A673 (cell line): ENCODE measurements at regions not wholly inside any gene's neighbourhood (a gene's known extent, or its start where the extent isn't known, plus 50 kb on each side); places are given as distances from the start of the nearest gene placed in this dataset.

Experiments used
- BruUV-seq: library from RNA; stranded (reverse); fragments of 400-500 nt; replicated peaks from 2 replicates; lab custom pipeline; 2021; lab: Mats Ljungman, UMichigan
- CTCF ChIA-PET: fragments of 300-600 bp; sonication (Branson Sonifier 250); formaldehyde crosslinking; loops from one replicate; lab custom pipeline; 2022; ENCODE audit warnings: antibody characterized with exemption; lab: Charles Lee
- POLR2A ChIA-PET: fragments of 300-600 bp; sonication (Branson Sonifier 250); formaldehyde crosslinking; loops from one replicate; lab custom pipeline; 2022; ENCODE audit warnings: antibody characterized with exemption; ENCODE audit not compliant: low non-redundant PET; lab: Charles Lee
- DNase-seq: peaks from one replicate; pipeline ENCODE4 v3.0.0-alpha.2; 2015; ENCODE audit warnings: low spot score
- H3K27ac ChIP-seq: fragments of 200-600 bp; sonication (generic); 2 replicates; pipeline ENCODE4 v1.5.1; 2016; ENCODE audit warnings: mixed run types, low read depth, mild to moderate bottlenecking, mixed read lengths, antibody characterized with exemption, low read length; ENCODE audit not compliant: poor library complexity, severe bottlenecking
- H3K27me3 ChIP-seq: fragments of 200-600 bp; sonication (generic); replicated peaks from 2 replicates; pipeline ENCODE4 v1.6.1; 2017; ENCODE audit warnings: mixed run types, low read depth, mild to moderate bottlenecking, mixed read lengths, antibody characterized with exemption, low read length; ENCODE audit not compliant: insufficient read depth, poor library complexity
- H3K36me3 ChIP-seq: fragments of 200-600 bp; sonication (generic); 2 replicates; pipeline ENCODE4 v1.6.1; 2016; ENCODE audit warnings: mixed run types, mild to moderate bottlenecking, mixed read lengths, antibody characterized with exemption, low read length; ENCODE audit not compliant: insufficient read depth, poor library complexity, severe bottlenecking
- H3K4me1 ChIP-seq: fragments of 200-600 bp; sonication (generic); 2 replicates; pipeline ENCODE4 v1.6.1; 2017; ENCODE audit warnings: mixed run types, mild to moderate bottlenecking, mixed read lengths, antibody characterized with exemption, low read length; ENCODE audit not compliant: insufficient read depth, poor library complexity, severe bottlenecking
- H3K4me3 ChIP-seq: fragments of 200-600 bp; sonication (generic); 2 replicates; pipeline ENCODE4 v1.5.1; 2016; ENCODE audit warnings: low read depth, mixed run types, mild to moderate bottlenecking, mixed read lengths, low read length; ENCODE audit not compliant: poor library complexity, severe bottlenecking
- H3K9me3 ChIP-seq: fragments of 200-600 bp; sonication (generic); 2 replicates; pipeline ENCODE4 v1.6.1; 2016; ENCODE audit warnings: mixed run types, low read depth, mild to moderate bottlenecking, mixed read lengths, antibody characterized with exemption, low read length; ENCODE audit not compliant: poor library complexity, severe bottlenecking
- EZH2 ChIP-seq: fragments of 200-600 bp; sonication (generic); IDR thresholded peaks from 2 replicates; pipeline ENCODE4 v1.6.1; 2017; ENCODE audit warnings: borderline replicate concordance, low read depth, mild to moderate bottlenecking, mixed read lengths, antibody characterized with exemption, low read length; ENCODE audit not compliant: poor library complexity, severe bottlenecking
- intact Hi-C: fragments of 100-400 bp; cut with micrococcal nuclease; formaldehyde crosslinking; loops from one replicate; pipeline ENCODE4 v1.10.0; 2022; ENCODE audit not compliant: unreplicated experiment
- TF ChIP-seq, protein P1 (sequence below): fragments of 300-800, 200-600 bp; sonication (generic); conservative IDR thresholded peaks from 2 replicates; pipeline ENCODE4 v1.5.1; 2017; ENCODE audit warnings: low read depth, mild to moderate bottlenecking, antibody characterized with exemption, low read length, moderate library complexity, mixed read lengths

DNA sequence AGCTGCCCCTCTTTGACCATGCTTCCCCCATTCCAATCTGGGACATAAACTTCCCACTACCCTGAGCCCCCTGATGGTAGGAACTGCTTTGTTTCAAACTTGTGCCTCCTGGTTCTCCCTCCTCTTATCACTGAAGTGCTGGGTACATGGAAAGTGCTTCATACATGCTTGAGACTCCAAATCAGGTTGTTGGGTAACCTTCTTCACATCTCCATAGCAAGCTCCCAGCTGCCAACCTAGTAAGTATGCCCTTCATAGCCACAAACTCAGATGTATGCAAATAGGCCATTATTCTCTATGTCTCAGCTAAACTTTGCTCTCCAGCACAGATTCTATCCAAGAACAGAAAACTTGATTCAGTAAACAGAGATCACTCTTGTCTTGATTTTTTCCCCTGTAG lies 310.6 kb upstream of the IRX3 start:
- Histone ChIP-seq H3K27me3 (peaks cover 3% of the 10 kb centered on the region), H3K4me3 (no peak overlapping the region), H3K27ac (no peak overlapping the region), H3K4me1 (no peaks in the 10 kb centered on the region), H3K9me3 (peaks cover 8% of the 10 kb centered on the region), H3K36me3 (no peaks in the 10 kb centered on the region)
- intact Hi-C loops = no loop called here
- TF ChIP-seq, protein P1, sequence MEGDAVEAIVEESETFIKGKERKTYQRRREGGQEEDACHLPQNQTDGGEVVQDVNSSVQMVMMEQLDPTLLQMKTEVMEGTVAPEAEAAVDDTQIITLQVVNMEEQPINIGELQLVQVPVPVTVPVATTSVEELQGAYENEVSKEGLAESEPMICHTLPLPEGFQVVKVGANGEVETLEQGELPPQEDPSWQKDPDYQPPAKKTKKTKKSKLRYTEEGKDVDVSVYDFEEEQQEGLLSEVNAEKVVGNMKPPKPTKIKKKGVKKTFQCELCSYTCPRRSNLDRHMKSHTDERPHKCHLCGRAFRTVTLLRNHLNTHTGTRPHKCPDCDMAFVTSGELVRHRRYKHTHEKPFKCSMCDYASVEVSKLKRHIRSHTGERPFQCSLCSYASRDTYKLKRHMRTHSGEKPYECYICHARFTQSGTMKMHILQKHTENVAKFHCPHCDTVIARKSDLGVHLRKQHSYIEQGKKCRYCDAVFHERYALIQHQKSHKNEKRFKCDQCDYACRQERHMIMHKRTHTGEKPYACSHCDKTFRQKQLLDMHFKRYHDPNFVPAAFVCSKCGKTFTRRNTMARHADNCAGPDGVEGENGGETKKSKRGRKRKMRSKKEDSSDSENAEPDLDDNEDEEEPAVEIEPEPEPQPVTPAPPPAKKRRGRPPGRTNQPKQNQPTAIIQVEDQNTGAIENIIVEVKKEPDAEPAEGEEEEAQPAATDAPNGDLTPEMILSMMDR = no peak
- no peak for TF ChIP-seq EZH2
- no TSS peak for BruUV-seq
- ChIA-PET CTCF (no interaction called here), POLR2A (no interaction called here)
- DNase-seq = no peak

DNA sequence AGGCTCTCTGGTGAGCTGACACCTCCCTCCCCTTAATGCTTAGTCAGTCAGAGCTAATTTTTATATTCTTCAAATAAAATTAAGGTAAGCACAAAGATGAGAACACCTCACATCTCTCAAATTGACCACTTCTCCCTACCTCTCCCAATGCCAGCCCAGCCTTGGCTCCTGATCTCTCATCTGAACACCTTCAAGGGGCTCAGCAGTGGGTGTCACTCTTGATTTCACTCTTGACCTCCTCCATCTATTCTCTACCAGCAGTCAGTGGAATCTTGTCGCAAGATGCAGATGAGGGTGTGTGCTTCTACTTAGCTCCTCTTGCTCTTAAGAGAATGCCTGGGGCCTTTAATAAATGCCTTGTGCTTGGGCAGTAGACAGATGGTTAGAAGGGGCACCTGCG lies 309.0 kb upstream of the IRX3 start:
- intact Hi-C loops = no loop called here
- CTCF ChIA-PET = no interaction called here
- POLR2A ChIA-PET = no interaction called here

DNA sequence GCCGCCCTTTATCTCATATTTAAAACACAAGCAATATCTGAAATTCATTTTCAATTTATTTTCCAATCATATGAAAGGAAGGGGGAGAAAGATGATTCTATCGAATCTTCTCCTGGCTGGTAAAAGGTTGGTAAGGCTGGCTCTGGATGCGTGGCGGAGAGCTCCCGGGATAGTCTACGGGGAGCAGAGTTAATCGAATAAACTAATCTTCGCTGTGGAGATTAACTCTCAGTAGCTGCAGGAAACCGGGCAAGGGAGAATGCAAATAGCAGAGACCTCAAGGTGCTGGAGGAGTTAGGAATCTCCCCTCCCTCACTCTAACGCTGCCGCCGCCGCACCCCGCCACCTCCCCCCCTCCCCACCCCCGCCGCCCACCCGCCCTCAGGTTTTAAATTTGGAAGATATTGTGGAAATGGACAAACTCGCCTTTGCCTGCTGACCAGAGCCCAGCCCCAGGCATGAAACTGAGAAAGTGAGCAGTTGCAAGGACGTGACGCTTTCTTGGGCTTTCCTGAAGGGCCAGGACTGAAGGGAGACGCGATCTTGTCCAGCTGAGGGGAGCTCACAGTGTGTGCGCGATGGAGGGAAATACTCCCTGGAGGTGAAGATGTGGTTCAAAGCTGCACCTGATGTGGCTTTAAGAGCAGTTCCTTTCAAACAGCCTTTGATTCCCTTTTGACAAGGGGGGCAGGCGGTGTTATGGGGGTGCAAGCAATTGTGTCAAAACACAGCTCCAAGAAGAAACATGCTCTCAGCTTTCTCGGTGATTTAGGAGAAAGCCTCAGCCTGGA lies 308.2 kb upstream of the IRX3 start:
- Histone ChIP-seq H3K36me3 (no peaks in the 10 kb centered on the region), H3K27ac (no peak overlapping the region), H3K4me3 (no peak overlapping the region), H3K9me3 (no peaks in the 10 kb centered on the region), H3K27me3 (peaks cover 3% of the 10 kb centered on the region), H3K4me1 (no peaks in the 10 kb centered on the region)
- ChIA-PET POLR2A (no interaction called here), CTCF (no interaction called here)
- no peak for TF ChIP-seq EZH2
- TF ChIP-seq, protein P1 = no peak
- DNase-seq = no peak
- BruUV-seq = no TSS peak
- intact Hi-C loops = no loop called here

More for the DNA sequence above, 309.0 kb upstream of the IRX3 start:
- DNase-seq = no peak
- Histone ChIP-seq H3K36me3 (no peaks in the 10 kb centered on the region), H3K9me3 (no peaks in the 10 kb centered on the region), H3K4me1 (no peaks in the 10 kb centered on the region), H3K4me3 (no peak overlapping the region), H3K27me3 (peaks cover 3% of the 10 kb centered on the region), H3K27ac (no peak overlapping the region)
- no peak for TF ChIP-seq EZH2
- TF ChIP-seq, protein P1 = no peak
- BruUV-seq = no TSS peak
